DND-41 (cell line): ENCODE measurements at regions not wholly inside any gene's neighbourhood (a gene's known extent, or its start where the extent isn't known, plus 50 kb on each side); places are given as distances from the start of the nearest gene placed in this dataset.

Experiments
- ATAC-seq: fragments of 200-7000 bp; cut with Tn5 transposase; 3 replicates; pipeline ENCODE4 v1.9.1; 2021; ENCODE audit warnings: low read depth; ENCODE audit not compliant: insufficient read depth
- DNase-seq: peaks from one replicate; pipeline ENCODE4 v3.0.0-alpha.2; 2020
- H2AFZ ChIP-seq: 2 replicates; pipeline ENCODE4 v1.6.0; 2012; ENCODE audit warnings: low read depth, low read length
- H3K27ac ChIP-seq: 2 replicates; pipeline ENCODE4 v1.5.1; 2012; ENCODE audit warnings: low read length, inconsistent platforms
- H3K27me3 ChIP-seq: fragments of 200-600 bp; sonication (generic); 2 replicates; pipeline ENCODE4 v1.6.0; 2012; ENCODE audit warnings: low read length, mild to moderate bottlenecking, inconsistent platforms; ENCODE audit not compliant: insufficient read depth, poor library complexity
- H3K36me3 ChIP-seq: 2 replicates; pipeline ENCODE4 v1.5.1; 2012; ENCODE audit warnings: low read length, inconsistent platforms; ENCODE audit not compliant: insufficient read depth
- H3K4me1 ChIP-seq: 2 replicates; pipeline ENCODE4 v1.5.1; 2012; ENCODE audit warnings: mild to moderate bottlenecking, low read length; ENCODE audit not compliant: insufficient read depth
- H3K4me2 ChIP-seq: 2 replicates; pipeline ENCODE4 v1.6.0; 2012; ENCODE audit warnings: mild to moderate bottlenecking, moderate library complexity, low read length, inconsistent platforms; ENCODE audit not compliant: insufficient read depth
- H3K4me3 ChIP-seq, 2 experiments: fragments of 200-600 bp in 1 of 2; shearing (Covaris generic) in 1 of 2; 2 replicates each; pipeline ENCODE4 v1.5.1; 2012 to 2016; ENCODE audit warnings: inconsistent platforms in 2 of 2, low read length in 2 of 2, mild to moderate bottlenecking in 2 of 2, low read depth in 1 of 2, moderate library complexity in 1 of 2
- H3K79me2 ChIP-seq: 2 replicates; pipeline ENCODE4 v1.6.0; 2012; ENCODE audit warnings: low read length, inconsistent platforms; ENCODE audit not compliant: insufficient read depth
- H3K9ac ChIP-seq: 2 replicates; pipeline ENCODE4 v1.6.0; 2012; ENCODE audit warnings: low read depth, mild to moderate bottlenecking, inconsistent platforms, low read length, moderate library complexity
- H3K9me3 ChIP-seq: 2 replicates; pipeline ENCODE4 v1.5.1; 2012; ENCODE audit warnings: low read length, moderate library complexity, mild to moderate bottlenecking, inconsistent platforms; ENCODE audit not compliant: insufficient read depth, severe bottlenecking
- H4K20me1 ChIP-seq: 2 replicates; pipeline ENCODE4 v1.6.0; 2012; ENCODE audit warnings: low read length; ENCODE audit not compliant: insufficient read depth
- CTCF ChIP-seq: IDR thresholded peaks from 2 replicates; pipeline ENCODE4 v1.5.1; 2012; ENCODE audit warnings: borderline replicate concordance, low read length, moderate library complexity, mild to moderate bottlenecking; ENCODE audit not compliant: poor library complexity, severe bottlenecking; ENCODE audit errors: extremely low read depth
- EZH2 ChIP-seq: IDR thresholded peaks from 3 replicates; pipeline ENCODE4 v1.6.1; 2012; ENCODE audit warnings: borderline replicate concordance, low read depth, mild to moderate bottlenecking, moderate library complexity, low read length, inconsistent platforms; ENCODE audit not compliant: severe bottlenecking

GRCh38 chr7:51647486-51647885, 330.9 kb upstream of the COBL start:
- no peak overlapping the region for H3K4me3 ChIP-seq
- no peak overlapping the region for H3K4me2 ChIP-seq
- ATAC-seq: no peak
- H4K20me1 ChIP-seq: no peaks in the 10 kb centered on the region
- no peaks in the 10 kb centered on the region for H3K36me3 ChIP-seq
- no peaks in the 10 kb centered on the region for H3K27me3 ChIP-seq
- no peak overlapping the region for H2AFZ ChIP-seq
- no peaks in the 10 kb centered on the region for H3K79me2 ChIP-seq
- H3K9me3 ChIP-seq: no peaks in the 10 kb centered on the region
- DNase-seq: no peak
- H3K27ac ChIP-seq: no peak overlapping the region
- H3K4me1 ChIP-seq: no peaks in the 10 kb centered on the region
- TF ChIP-seq EZH2 (no peak), CTCF (no peak)
- no peak overlapping the region for H3K9ac ChIP-seq

- no peaks in the 10 kb centered on the region for H4K20me1 ChIP-seq
- no peak for DNase-seq
Measured at GRCh38 chr7:51645702-51646298, 329.2 kb upstream of the COBL start.

GRCh38 chr7:51645255-51645654, 328.6 kb upstream of the COBL start:
- H3K36me3 ChIP-seq: no peaks in the 10 kb centered on the region
- DNase-seq (no peak), ATAC-seq (no peak)
- no peak overlapping the region for H3K4me3 ChIP-seq
- H3K9me3 ChIP-seq: no peaks in the 10 kb centered on the region
- H3K27me3 ChIP-seq: no peaks in the 10 kb centered on the region
- no peak for TF ChIP-seq CTCF
- no peak for TF ChIP-seq EZH2
- no peaks in the 10 kb centered on the region for H3K4me1 ChIP-seq
- no peak overlapping the region for H3K27ac ChIP-seq
- H3K79me2 ChIP-seq: no peaks in the 10 kb centered on the region
- H3K9ac ChIP-seq: no peak overlapping the region
- H4K20me1 ChIP-seq: no peaks in the 10 kb centered on the region
- no peak overlapping the region for H2AFZ ChIP-seq
- H3K4me2 ChIP-seq: no peak overlapping the region

More at GRCh38 chr7:51645702-51646298, 329.2 kb upstream of the COBL start:
- no peak overlapping the region for H2AFZ ChIP-seq
- no peaks in the 10 kb centered on the region for H3K36me3 ChIP-seq
- ATAC-seq: no peak
- no peak overlapping the region for H3K4me3 ChIP-seq
- H3K9me3 ChIP-seq: no peaks in the 10 kb centered on the region
- H3K9ac ChIP-seq: no peak overlapping the region
- no peak for TF ChIP-seq CTCF
- TF ChIP-seq EZH2: no peak
- no peak overlapping the region for H3K4me2 ChIP-seq
- H3K27ac ChIP-seq: no peak overlapping the region
- no peaks in the 10 kb centered on the region for H3K79me2 ChIP-seq
- no peaks in the 10 kb centered on the region for H3K4me1 ChIP-seq
- no peaks in the 10 kb centered on the region for H3K27me3 ChIP-seq

GRCh38 chr7:51644216-51644615, 327.6 kb upstream of the COBL start:
- H3K9ac ChIP-seq: no peak overlapping the region
- H3K27ac ChIP-seq: no peak overlapping the region
- H3K4me2 ChIP-seq: no peak overlapping the region
- DNase-seq (no peak), ATAC-seq (no peak)
- H3K36me3 ChIP-seq: no peaks in the 10 kb centered on the region
- no peaks in the 10 kb centered on the region for H3K27me3 ChIP-seq
- TF ChIP-seq EZH2: no peak
- no peak for TF ChIP-seq CTCF
- H2AFZ ChIP-seq: no peak overlapping the region
- no peak overlapping the region for H3K4me3 ChIP-seq
- H3K79me2 ChIP-seq: no peaks in the 10 kb centered on the region
- H4K20me1 ChIP-seq: no peaks in the 10 kb centered on the region
- H3K9me3 ChIP-seq: no peaks in the 10 kb centered on the region
- no peaks in the 10 kb centered on the region for H3K4me1 ChIP-seq
